H1 (cell line): ENCODE measurements at regions not wholly inside any gene's neighbourhood (a gene's known extent, or its start where the extent isn't known, plus 50 kb on each side); places are given as distances from the start of the nearest gene placed in this dataset.

Source experiments
- CTCF ChIP-seq, 3 experiments: IDR thresholded peaks; 1 replicate in 2 of 3; 2 replicates in 1 of 3; pipeline versions ENCODE4 v1.5.1 to v1.6.1; 2011; ENCODE audit warnings: low read length in 3 of 3, mild to moderate bottlenecking in 3 of 3, inconsistent platforms in 2 of 3, low read depth in 1 of 3, moderate library complexity in 1 of 3; ENCODE audit not compliant: insufficient read depth in 1 of 3; ENCODE audit errors: control extremely low read depth in 1 of 3
- KDM5A ChIP-seq: fragments of 200-600 bp; IDR thresholded peaks from 2 replicates; pipeline ENCODE4 v1.7.1; 2012; ENCODE audit warnings: mild to moderate bottlenecking, low read length, inconsistent platforms, mixed read lengths
- POLR2A ChIP-seq, 2 experiments: IDR thresholded peaks; 1 replicate in 1 of 2; 2 replicates in 1 of 2; pipeline ENCODE4 v1.6.1; 2011; ENCODE audit warnings: low read depth in 2 of 2, low read length in 2 of 2, mild to moderate bottlenecking in 2 of 2; ENCODE audit errors: control extremely low read depth in 1 of 2
- POU5F1 ChIP-seq: IDR thresholded peaks from 2 replicates; pipeline ENCODE4 v1.6.1; 2011; ENCODE audit warnings: low read depth, mild to moderate bottlenecking, low read length, moderate library complexity

GRCh38 chr4:7137326-7138200, 54.8 kb upstream of the SORCS2 start:
- TF ChIP-seq CTCF (IDR thresholded peaks at IDR 0.05; ENCODE audit: control extremely low read depth in 1 of 3, insufficient read depth in 1 of 3, low read depth in 1 of 3, low read length in 3 of 3) (no peak), POLR2A (IDR thresholded peaks at IDR 0.05; ENCODE audit: control extremely low read depth in 1 of 2, low read depth in 2 of 2, low read length in 2 of 2) (no peak), POU5F1 (no peak), KDM5A (no peak)
